ENCODE measurements at regions not wholly inside any gene's neighbourhood (a gene's known extent, or its start where the extent isn't known, plus 50 kb on each side); places are given as distances from the start of the nearest gene placed in this dataset.
A peak's percentile ranks its signal among the peaks of the same experiment; 100 is the strongest.

DNA sequence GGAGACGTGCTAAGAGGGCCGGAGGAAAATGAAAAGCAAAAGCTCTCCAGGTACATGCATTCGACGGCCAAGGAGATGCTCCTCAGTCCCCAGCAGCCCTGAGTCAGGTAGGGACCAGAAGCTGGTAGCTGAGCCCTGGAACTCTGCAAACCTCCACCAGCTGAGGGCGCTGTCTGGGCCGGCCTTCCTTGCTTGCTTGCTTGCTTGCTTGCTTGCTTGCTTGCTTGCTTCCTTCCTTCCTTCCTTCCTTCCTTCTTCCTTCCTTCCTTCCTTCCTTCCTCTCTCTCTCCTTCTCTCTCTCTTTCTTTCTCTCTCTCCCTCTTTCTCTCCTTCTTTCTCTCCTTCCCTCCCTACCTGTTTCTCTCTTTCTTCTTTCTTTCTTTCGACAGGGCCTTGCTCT lies 94.6 kb upstream of the RASGRF1 start:
- no peak for DNase-seq (ENCODE audit: low read depth)

- DNase-seq (ENCODE audit: low read depth) = peak; percentile 51
Observed at GRCh38 chr15:79184465-79184892, 93.9 kb upstream of the RASGRF1 start.

GRCh38 chr15:79180318-79180717 lies 89.7 kb upstream of the RASGRF1 start:
- no peak for DNase-seq (ENCODE audit: low read depth)

DNA sequence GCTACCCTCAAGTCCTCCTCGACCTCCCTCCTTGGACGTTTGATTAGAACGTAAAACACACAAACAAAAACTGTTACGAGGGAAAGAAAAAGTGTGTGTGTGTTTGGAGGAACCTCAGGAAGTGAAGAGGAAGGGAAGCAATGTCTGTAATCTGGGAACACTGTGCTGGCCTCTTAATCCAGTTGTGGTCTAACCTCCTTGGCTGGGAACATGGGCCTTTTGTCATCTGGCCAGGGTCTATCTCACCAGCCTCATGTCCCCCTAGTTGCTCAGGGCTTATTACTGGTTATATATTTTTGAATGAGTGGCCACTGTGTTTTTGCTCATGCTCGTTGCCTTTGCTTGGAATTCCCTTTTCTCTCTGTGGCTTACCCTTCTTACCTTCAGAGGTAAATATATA lies 89.0 kb upstream of the RASGRF1 start:
- no peak for DNase-seq (ENCODE audit: low read depth)

GRCh38 chr15:79179108-79179561 lies 88.6 kb upstream of the RASGRF1 start:
- DNase-seq (ENCODE audit: low read depth) = no peak

- DNase-seq (ENCODE audit: low read depth) = no peak
Observed at GRCh38 chr15:79178594-79178993, 88.0 kb upstream of the RASGRF1 start.

DNA sequence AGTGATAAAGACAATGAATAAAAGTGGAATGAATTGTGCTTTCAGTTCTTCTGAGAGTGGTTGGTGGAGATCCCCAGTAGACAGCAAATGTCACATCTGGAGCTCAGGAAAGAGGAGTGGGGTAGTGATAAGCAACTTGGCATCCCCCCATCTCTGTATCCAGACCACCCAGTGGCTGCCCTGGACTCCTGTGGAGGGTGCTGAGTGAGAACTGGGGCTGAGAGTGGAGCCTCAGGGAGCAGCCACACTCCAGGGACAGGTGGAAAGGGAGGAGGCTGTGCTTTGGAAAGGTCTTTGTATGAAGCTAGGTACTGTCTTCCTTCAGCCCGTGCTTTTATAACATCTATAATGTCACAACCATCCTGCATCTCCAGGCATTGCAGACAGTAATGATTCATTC lies 85.6 kb upstream of the RASGRF1 start:
- no peak for DNase-seq (ENCODE audit: low read depth)

DNA sequence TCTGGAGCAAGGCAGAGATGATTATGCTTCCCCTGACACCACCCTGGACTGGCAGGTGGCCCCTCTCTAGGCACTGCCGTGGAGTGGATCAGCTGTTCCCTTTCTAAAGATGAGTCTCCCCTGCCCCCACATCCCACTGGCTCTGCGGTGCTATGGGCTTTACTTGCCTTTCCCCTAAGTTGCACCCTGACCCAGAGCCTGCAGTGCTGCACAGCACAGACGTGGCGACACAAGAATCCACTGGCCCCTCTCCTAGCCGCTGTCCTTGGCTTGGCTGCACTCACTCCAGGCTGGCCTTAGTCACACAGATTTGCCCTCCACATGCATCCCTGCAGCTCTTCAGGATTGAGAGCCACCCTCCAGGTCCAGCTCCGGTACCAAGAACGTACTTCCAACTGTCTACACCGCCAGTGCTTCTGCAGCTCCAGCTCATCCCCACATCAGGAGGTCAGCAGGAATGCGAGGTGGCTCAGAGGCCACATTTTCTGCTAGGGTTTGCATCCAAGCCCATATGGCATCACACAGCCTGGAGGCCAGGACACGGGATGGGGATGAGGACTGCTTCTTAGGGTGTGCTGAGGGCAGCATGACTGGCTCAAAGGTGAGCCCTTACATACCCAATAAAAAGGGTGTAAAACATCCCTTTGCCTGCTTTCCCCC lies 82.4 kb upstream of the RASGRF1 start:
- no peak for DNase-seq (ENCODE audit: low read depth)

DNA sequence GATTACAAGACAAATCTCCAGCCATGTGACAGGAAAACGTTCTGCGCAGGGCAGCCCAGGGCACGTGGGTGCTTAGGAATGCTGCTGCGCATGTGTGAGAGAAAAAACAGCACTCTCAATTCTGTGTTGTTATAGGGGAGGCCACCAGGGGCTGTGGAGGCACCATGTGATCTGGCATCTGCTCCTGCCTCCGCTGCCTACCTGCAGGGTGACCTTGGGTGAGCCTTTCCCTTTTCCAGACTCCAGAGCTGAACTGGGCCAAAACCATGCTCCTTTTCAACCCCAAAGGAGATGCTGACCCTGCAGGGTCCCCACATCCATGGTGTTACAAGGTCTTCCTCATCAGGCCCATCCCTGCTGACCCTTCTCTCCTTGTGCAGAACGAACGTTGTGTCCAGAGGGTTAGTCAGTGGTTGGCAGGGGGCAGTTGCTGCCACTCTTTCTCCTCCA lies 81.5 kb upstream of the RASGRF1 start:
- no peak for DNase-seq (ENCODE audit: low read depth)

- no peak for DNase-seq (ENCODE audit: low read depth)
Observed at GRCh38 chr15:79171320-79172031, 80.9 kb upstream of the RASGRF1 start.

DNA sequence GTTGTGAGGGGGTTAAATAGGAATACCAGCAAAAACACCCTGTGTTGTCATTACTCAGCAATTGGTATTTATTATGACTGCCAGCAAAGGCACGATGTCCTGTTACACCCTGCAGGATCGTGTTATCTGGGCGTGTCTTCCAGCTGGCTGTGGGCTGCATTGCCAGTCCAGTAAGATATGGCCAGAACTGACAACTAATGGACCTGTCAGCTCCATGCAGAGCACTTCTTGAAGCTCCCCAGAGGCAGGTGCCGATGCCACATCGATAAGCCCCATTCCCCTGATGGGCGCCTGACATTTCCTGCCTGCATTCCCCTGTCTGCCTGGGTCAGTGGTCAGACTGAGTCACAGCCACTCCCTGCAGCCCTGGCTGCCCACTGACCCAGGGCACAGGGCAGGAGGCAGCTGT lies 79.7 kb upstream of the RASGRF1 start:
- DNase-seq (ENCODE audit: low read depth) = no peak

DNA sequence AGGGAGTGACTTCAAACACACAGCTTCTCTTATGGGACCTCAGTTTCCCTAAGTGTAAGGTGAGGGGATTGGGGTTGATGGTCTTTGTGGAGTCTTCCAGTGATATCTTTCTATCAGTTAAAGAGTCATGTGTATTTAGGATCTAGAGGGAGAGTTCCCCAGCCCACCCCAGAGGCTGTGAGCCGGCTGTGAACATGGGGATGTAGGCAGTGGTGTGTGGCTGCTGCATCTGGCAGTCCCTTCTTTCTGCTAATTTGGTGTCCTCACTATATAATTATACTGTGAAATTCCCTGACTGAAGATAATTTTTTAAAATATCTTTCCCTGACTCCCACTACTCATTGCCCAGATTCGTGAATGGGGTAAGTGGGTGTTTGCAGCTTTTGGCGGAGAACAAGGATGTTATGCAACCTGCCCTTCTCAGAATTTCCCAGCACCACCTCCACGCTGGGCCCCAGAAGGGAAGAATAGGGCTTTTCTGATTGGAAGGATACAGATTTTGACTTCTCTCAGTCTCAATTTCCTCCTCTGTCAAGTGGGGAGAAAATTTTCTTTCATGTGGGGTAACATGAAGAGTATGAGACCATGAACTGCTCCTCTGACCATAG lies 79.0 kb upstream of the RASGRF1 start:
- DNase-seq (ENCODE audit: low read depth) = no peak

- DNase-seq (ENCODE audit: low read depth) = no peak
Observed at GRCh38 chr15:79168922-79169456, 78.4 kb upstream of the RASGRF1 start.

GRCh38 chr15:79167776-79168175 lies 77.2 kb upstream of the RASGRF1 start:
- no peak for DNase-seq (ENCODE audit: low read depth)

DNA sequence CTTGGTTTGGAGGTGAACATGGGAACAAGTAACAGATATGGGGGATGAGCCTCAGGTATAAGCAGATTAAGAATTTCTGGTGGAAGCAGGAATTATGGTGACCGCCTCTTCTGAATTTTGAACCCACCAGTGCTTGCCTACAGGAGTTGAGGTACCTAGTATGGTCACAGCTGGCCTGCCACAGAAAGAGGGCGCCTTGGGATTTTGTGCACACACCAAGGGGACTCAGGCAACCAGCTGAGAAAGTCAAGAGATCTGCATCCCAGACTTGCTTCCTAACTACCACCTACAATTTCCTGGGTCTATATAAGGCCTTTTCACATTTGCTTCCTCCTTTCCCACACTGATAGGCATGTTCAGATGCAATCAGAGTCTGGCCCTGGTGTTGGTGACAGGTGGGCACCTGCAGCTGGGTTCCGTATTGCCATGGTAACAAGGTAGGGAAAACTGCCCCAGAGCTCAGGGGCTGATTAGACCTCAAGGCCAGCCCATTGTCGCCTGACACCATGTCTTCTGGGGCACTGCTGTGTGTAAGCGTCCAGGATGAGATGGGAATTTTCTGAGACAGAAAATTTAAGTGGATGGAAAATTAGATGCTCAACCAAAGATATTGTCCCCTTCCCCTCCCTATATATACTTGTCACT lies 75.9 kb upstream of the RASGRF1 start:
- DNase-seq (ENCODE audit: low read depth) = no peak

GRCh38 chr15:79164465-79164864 lies 73.9 kb upstream of the RASGRF1 start:
- no peak for DNase-seq (ENCODE audit: low read depth)

DNA sequence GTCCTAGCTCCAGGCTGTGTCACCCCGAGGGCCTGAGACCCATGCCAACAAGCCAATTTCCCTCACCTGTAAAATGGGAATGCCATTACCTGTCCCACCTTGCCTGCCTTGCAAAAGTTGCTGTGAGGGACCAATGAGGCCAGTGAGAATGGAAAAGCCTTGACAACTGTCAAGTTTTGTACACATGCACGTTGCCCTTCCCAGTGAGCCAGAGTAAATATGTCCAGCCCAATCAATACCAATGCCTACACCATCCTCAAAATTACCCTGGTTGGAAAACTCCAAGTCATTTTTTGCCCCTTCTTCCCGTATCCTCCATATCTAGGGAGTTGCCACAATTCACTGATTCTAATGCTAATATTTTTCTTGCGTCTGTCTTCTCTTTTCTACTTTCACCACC lies 73.5 kb upstream of the RASGRF1 start:
- no peak for DNase-seq (ENCODE audit: low read depth)

DNA sequence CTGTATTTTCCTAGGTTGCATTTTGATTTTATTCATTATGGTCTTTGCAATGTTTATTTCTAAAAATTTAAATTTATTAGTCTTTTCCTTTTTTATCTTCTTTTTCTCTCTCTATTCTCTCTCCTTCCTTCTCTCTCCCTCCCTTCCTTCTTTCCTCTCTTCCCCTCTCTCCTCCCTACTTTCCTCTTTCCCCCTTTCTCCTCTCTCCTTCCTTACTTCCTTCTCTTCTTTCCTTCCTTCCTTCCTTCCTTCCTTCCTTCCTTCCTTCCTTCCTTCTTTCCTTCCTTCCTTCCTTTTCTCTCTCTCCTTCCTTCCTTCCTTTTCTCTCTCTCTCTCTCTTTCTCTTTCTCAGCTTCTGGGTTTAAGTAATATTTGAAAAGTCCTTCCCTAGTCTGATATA lies 72.8 kb upstream of the RASGRF1 start:
- no peak for DNase-seq (ENCODE audit: low read depth)

- DNase-seq (ENCODE audit: low read depth) = no peak
Observed at GRCh38 chr15:79161837-79162508, 71.4 kb upstream of the RASGRF1 start.

DNA sequence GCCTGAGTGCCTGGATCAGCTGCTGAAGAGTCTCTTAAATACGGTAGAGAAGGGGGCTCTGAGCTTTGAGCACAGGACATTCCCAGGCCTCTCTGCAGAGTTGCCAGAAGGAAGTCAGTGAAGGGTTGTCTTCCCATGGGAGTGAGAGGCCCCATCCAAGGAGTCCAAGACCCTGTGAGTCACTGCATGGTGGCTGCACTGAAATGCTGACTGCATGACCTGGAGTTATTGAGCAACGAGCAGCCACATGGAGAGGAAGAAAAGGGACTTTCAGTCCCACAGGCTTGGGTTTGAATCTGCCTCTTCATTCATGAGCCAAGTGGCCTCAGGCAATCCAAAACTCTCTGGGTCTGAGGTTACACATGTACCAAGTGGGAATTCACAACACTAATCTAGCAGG lies 69.6 kb upstream of the RASGRF1 start:
- no peak for DNase-seq (ENCODE audit: low read depth)

- DNase-seq (ENCODE audit: low read depth) = no peak
Observed at GRCh38 chr15:79157631-79158592, 67.3 kb upstream of the RASGRF1 start.
